HEK293 (cell line): ENCODE measurements at regions not wholly inside any gene's neighbourhood (a gene's known extent, or its start where the extent isn't known, plus 50 kb on each side); places are given as distances from the start of the nearest gene placed in this dataset.

Source experiments
- CTCF ChIA-PET: fragments of 350-600 bp; formaldehyde crosslinking; extraction: SDS; loops from one replicate; lab custom pipeline; 2021; ENCODE audit warnings: antibody characterized with exemption; lab: Yijun Ruan, JAX
- POLR2A ChIA-PET: fragments of 300-600 bp; formaldehyde crosslinking; extraction: SDS; loops from one replicate; lab custom pipeline; 2020; ENCODE audit warnings: antibody characterized with exemption, inconsistent platforms; lab: Yijun Ruan, JAX
- H3K27ac ChIP-seq: fragments of 200-500 bp; sonication (Bioruptor generic); 2 replicates; pipeline ENCODE4 v1.5.1; 2014; ENCODE audit warnings: low read depth, low read length, control low read depth, inconsistent platforms; ENCODE audit errors: extremely low read depth
- H3K36me3 ChIP-seq, 2 experiments: fragments of 200-500 bp in 1 of 2; sonication (Bioruptor generic) in 1 of 2; 1 replicate in 1 of 2; 2 replicates in 1 of 2; pipeline ENCODE4 v1.5.1; 2014 to 2017; ENCODE audit warnings: inconsistent platforms in 2 of 2, low read length in 2 of 2; ENCODE audit not compliant: control insufficient read depth in 2 of 2, insufficient read depth in 1 of 2
- H3K4me1 ChIP-seq: fragments of 200-500 bp; sonication (Bioruptor generic); 2 replicates; pipeline ENCODE4 v1.5.1; 2014; ENCODE audit warnings: mild to moderate bottlenecking, low read length, inconsistent platforms; ENCODE audit not compliant: control insufficient read depth, insufficient read depth
- H3K4me3 ChIP-seq: 2 replicates; pipeline ENCODE4 v1.5.1; 2011; ENCODE audit warnings: low read depth, mild to moderate bottlenecking, control low read depth, low read length, moderate library complexity
- H3K9me3 ChIP-seq: fragments of 200-500 bp; sonication (Bioruptor generic); 2 replicates; pipeline ENCODE4 v1.5.1; 2014; ENCODE audit warnings: low read depth, low read length, inconsistent platforms; ENCODE audit not compliant: control insufficient read depth, insufficient read depth
- GLI2 ChIP-seq: fragments of 450-650 bp; formaldehyde crosslinking; IDR thresholded peaks from 2 replicates; pipeline ENCODE4; 2017; ENCODE audit warnings: missing biosample characterization, missing genetic modification characterization, low read depth, borderline replicate concordance
- MEIS1 ChIP-seq: sonication (generic); formaldehyde crosslinking; IDR thresholded peaks from 2 replicates; pipeline ENCODE4 v1.8.1; 2022; ENCODE audit warnings: missing genetic modification reagents, mild to moderate bottlenecking, borderline replicate concordance
- MZF1 ChIP-seq: fragments of 450-650 bp; formaldehyde crosslinking; IDR thresholded peaks from 2 replicates; pipeline ENCODE4 v1.5.1; 2017; ENCODE audit warnings: missing biosample characterization, missing genetic modification characterization, borderline replicate concordance
- SCRT1 ChIP-seq: fragments of 450-650 bp; formaldehyde crosslinking; IDR thresholded peaks from 2 replicates; pipeline ENCODE4 v1.5.1; 2016; ENCODE audit warnings: missing biosample characterization, missing genetic modification characterization, borderline replicate concordance
- ZNF121 ChIP-seq: fragments of 450-650 bp; formaldehyde crosslinking; IDR thresholded peaks from 2 replicates; pipeline ENCODE4 v1.5.1; 2016; ENCODE audit warnings: missing biosample characterization, missing genetic modification characterization
- ZNF146 ChIP-seq: fragments of 450-650 bp; formaldehyde crosslinking; IDR thresholded peaks from 2 replicates; pipeline ENCODE4 v1.5.1; 2016; ENCODE audit warnings: missing biosample characterization, missing genetic modification characterization
- ZNF2 ChIP-seq: fragments of 450-650 bp; formaldehyde crosslinking; IDR thresholded peaks from 2 replicates; pipeline ENCODE4 v1.5.1; 2016; ENCODE audit warnings: missing biosample characterization, missing genetic modification characterization
- ZNF274 ChIP-seq, 2 experiments: fragments of 200-500 bp in 1 of 2; fragments of 450-650 bp in 1 of 2; sonication (Bioruptor generic) in 1 of 2; formaldehyde crosslinking in 1 of 2; IDR thresholded peaks; 2 replicates each; pipeline versions ENCODE4 v1.5.1 to v1.6.1; 2014 to 2016; ENCODE audit warnings: borderline replicate concordance in 1 of 2, inconsistent platforms in 1 of 2, low read length in 1 of 2, missing biosample characterization in 1 of 2, missing genetic modification characterization in 1 of 2
- ZNF514 ChIP-seq: fragments of 450-650 bp; formaldehyde crosslinking; IDR thresholded peaks from 2 replicates; pipeline ENCODE4 v1.5.1; 2016; ENCODE audit warnings: missing biosample characterization, missing genetic modification characterization
- ZNF555 ChIP-seq: fragments of 450-650 bp; formaldehyde crosslinking; conservative IDR thresholded peaks from 2 replicates; pipeline ENCODE4 v1.5.1; 2017; ENCODE audit warnings: missing biosample characterization, mild to moderate bottlenecking, missing genetic modification characterization, inconsistent platforms
- ZNF600 ChIP-seq: fragments of 450-650 bp; formaldehyde crosslinking; IDR thresholded peaks from 2 replicates; pipeline ENCODE4 v1.5.1; 2016; ENCODE audit warnings: missing biosample characterization, missing genetic modification characterization
- ZNF623 ChIP-seq: fragments of 450-650 bp; formaldehyde crosslinking; IDR thresholded peaks from 2 replicates; pipeline ENCODE4 v1.5.1; 2016; ENCODE audit warnings: missing biosample characterization, missing genetic modification characterization
- ZNF624 ChIP-seq: fragments of 450-650 bp; formaldehyde crosslinking; IDR thresholded peaks from 2 replicates; pipeline ENCODE4 v1.5.1; 2017; ENCODE audit warnings: missing biosample characterization, missing genetic modification characterization
- TF ChIP-seq, protein P1 (sequence below): fragments of 450-650 bp; formaldehyde crosslinking; IDR thresholded peaks from 2 replicates; pipeline ENCODE4; 2016; ENCODE audit warnings: missing biosample characterization, missing genetic modification characterization
- TF ChIP-seq, protein P2 (sequence below): fragments of 450-650 bp; formaldehyde crosslinking; IDR thresholded peaks from 2 replicates; pipeline ENCODE4 v1.5.1; 2016; ENCODE audit warnings: missing biosample characterization, missing genetic modification characterization, borderline replicate concordance
- TF ChIP-seq, protein P3 (sequence below): fragments of 450-650 bp; formaldehyde crosslinking; IDR thresholded peaks from 2 replicates; pipeline ENCODE4 v1.5.1; 2017; ENCODE audit warnings: missing biosample characterization, missing genetic modification characterization
- TF ChIP-seq, protein P4 (sequence below): fragments of 450-650 bp; formaldehyde crosslinking; IDR thresholded peaks from 2 replicates; pipeline ENCODE4 v1.5.1; 2016; ENCODE audit warnings: missing biosample characterization, missing genetic modification characterization
- TF ChIP-seq, protein P5 (sequence below): fragments of 450-650 bp; formaldehyde crosslinking; IDR thresholded peaks from 2 replicates; pipeline ENCODE4 v1.5.1; 2016; ENCODE audit warnings: missing biosample characterization, missing genetic modification characterization, low read depth
- TF ChIP-seq, protein P6 (sequence below): fragments of 450-650 bp; formaldehyde crosslinking; IDR thresholded peaks from 2 replicates; pipeline ENCODE4 v1.5.1; 2016; ENCODE audit warnings: missing biosample characterization, missing genetic modification characterization
- TF ChIP-seq, protein P7 (sequence below): fragments of 450-650 bp; formaldehyde crosslinking; IDR thresholded peaks from 2 replicates; pipeline ENCODE4 v1.5.1; 2016; ENCODE audit warnings: missing biosample characterization, missing genetic modification characterization

DNA sequence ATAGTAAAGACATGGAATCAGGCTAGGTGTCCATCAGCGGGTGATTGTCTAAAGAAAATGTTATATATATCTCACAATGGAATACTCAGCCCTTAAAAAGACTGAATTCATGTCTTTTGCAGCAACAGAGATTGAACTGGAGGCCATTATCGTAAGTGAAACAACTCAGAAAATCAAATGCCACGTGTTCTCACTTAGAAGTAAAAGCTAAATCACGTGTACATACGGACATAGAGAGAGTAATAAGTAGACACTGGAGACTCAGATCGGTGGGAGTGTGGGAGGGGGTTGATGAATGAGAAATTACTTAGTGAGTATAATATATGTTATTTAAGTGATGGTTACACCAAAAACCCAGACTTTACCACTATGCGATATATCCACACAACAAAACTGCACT, 266.3 kb upstream of the PPFIA2 start:
- Histone ChIP-seq H3K27ac (no peak overlapping the region), H3K4me3 (no peak overlapping the region), H3K36me3 (no peaks in the 10 kb centered on the region), H3K4me1 (no peaks in the 10 kb centered on the region), H3K9me3 (no peaks in the 10 kb centered on the region)
- CTCF ChIA-PET: no interaction called here
- TF ChIP-seq GLI2 (tag by site-specific recombination): no peak
- TF ChIP-seq, protein P1, sequence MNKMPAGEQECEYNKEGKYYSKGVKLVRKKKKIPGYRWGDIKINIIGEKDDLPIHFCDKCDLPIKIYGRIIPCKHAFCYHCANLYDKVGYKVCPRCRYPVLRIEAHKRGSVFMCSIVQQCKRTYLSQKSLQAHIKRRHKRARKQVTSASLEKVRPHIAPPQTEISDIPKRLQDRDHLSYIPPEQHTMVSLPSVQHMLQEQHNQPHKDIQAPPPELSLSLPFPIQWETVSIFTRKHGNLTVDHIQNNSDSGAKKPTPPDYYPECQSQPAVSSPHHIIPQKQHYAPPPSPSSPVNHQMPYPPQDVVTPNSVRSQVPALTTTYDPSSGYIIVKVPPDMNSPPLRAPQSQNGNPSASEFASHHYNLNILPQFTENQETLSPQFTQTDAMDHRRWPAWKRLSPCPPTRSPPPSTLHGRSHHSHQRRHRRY (tag by site-specific recombination): no peak
- TF ChIP-seq ZNF2: no peak
- TF ChIP-seq, protein P2, sequence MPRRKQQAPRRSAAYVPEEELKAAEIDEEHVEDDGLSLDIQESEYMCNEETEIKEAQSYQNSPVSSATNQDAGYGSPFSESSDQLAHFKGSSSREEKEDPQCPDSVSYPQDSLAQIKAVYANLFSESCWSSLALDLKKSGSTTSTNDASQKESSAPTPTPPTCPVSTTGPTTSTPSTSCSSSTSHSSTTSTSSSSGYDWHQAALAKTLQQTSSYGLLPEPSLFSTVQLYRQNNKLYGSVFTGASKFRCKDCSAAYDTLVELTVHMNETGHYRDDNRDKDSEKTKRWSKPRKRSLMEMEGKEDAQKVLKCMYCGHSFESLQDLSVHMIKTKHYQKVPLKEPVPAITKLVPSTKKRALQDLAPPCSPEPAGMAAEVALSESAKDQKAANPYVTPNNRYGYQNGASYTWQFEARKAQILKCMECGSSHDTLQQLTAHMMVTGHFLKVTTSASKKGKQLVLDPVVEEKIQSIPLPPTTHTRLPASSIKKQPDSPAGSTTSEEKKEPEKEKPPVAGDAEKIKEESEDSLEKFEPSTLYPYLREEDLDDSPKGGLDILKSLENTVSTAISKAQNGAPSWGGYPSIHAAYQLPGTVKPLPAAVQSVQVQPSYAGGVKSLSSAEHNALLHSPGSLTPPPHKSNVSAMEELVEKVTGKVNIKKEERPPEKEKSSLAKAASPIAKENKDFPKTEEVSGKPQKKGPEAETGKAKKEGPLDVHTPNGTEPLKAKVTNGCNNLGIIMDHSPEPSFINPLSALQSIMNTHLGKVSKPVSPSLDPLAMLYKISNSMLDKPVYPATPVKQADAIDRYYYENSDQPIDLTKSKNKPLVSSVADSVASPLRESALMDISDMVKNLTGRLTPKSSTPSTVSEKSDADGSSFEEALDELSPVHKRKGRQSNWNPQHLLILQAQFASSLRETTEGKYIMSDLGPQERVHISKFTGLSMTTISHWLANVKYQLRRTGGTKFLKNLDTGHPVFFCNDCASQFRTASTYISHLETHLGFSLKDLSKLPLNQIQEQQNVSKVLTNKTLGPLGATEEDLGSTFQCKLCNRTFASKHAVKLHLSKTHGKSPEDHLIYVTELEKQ (tag by site-specific recombination): no peak
- TF ChIP-seq ZNF623 (tag by site-specific recombination): no peak
- no peak for TF ChIP-seq ZNF514 (tag by site-specific recombination)
- TF ChIP-seq, protein P3, sequence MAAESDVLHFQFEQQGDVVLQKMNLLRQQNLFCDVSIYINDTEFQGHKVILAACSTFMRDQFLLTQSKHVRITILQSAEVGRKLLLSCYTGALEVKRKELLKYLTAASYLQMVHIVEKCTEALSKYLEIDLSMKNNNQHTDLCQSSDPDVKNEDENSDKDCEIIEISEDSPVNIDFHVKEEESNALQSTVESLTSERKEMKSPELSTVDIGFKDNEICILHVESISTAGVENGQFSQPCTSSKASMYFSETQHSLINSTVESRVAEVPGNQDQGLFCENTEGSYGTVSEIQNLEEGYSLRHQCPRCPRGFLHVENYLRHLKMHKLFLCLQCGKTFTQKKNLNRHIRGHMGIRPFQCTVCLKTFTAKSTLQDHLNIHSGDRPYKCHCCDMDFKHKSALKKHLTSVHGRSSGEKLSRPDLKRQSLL (tag by site-specific recombination): no peak
- TF ChIP-seq ZNF274 (IDR thresholded peaks at IDR 0.05; ENCODE audit: low read length): no peak
- no peak for TF ChIP-seq ZNF274 (tag by site-specific recombination; IDR thresholded peaks at IDR 0.05; ENCODE audit: borderline replicate concordance)
- TF ChIP-seq, protein P4, sequence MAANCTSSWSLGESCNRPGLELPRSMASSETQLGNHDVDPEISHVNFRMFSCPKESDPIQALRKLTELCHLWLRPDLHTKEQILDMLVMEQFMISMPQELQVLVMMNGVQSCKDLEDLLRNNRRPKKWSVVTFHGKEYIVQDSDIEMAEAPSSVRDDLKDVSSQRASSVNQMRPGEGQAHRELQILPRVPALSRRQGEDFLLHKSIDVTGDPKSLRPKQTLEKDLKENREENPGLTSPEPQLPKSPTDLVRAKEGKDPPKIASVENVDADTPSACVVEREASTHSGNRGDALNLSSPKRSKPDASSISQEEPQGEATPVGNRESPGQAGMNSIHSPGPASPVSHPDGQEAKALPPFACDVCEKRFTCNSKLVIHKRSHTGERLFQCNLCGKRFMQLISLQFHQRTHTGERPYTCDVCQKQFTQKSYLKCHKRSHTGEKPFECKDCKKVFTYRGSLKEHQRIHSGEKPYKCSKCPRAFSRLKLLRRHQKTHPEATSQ (tag by site-specific recombination): no peak
- TF ChIP-seq MZF1 (tag by site-specific recombination): no peak
- TF ChIP-seq, protein P5, sequence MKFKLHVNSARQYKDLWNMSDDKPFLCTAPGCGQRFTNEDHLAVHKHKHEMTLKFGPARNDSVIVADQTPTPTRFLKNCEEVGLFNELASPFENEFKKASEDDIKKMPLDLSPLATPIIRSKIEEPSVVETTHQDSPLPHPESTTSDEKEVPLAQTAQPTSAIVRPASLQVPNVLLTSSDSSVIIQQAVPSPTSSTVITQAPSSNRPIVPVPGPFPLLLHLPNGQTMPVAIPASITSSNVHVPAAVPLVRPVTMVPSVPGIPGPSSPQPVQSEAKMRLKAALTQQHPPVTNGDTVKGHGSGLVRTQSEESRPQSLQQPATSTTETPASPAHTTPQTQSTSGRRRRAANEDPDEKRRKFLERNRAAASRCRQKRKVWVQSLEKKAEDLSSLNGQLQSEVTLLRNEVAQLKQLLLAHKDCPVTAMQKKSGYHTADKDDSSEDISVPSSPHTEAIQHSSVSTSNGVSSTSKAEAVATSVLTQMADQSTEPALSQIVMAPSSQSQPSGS (tag by site-specific recombination): no peak
- no peak for TF ChIP-seq ZNF624 (tag by site-specific recombination)
- no peak for TF ChIP-seq ZNF600
- TF ChIP-seq, protein P6, sequence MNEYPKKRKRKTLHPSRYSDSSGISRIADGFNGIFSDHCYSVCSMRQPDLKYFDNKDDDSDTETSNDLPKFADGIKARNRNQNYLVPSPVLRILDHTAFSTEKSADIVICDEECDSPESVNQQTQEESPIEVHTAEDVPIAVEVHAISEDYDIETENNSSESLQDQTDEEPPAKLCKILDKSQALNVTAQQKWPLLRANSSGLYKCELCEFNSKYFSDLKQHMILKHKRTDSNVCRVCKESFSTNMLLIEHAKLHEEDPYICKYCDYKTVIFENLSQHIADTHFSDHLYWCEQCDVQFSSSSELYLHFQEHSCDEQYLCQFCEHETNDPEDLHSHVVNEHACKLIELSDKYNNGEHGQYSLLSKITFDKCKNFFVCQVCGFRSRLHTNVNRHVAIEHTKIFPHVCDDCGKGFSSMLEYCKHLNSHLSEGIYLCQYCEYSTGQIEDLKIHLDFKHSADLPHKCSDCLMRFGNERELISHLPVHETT: no peak
- no peak for TF ChIP-seq ZNF121
- TF ChIP-seq, protein P7, sequence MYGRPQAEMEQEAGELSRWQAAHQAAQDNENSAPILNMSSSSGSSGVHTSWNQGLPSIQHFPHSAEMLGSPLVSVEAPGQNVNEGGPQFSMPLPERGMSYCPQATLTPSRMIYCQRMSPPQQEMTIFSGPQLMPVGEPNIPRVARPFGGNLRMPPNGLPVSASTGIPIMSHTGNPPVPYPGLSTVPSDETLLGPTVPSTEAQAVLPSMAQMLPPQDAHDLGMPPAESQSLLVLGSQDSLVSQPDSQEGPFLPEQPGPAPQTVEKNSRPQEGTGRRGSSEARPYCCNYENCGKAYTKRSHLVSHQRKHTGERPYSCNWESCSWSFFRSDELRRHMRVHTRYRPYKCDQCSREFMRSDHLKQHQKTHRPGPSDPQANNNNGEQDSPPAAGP (tag by site-specific recombination): no peak
- TF ChIP-seq ZNF146 (tag by site-specific recombination): no peak
- no peak for TF ChIP-seq ZNF555 (tag by site-specific recombination)
- TF ChIP-seq SCRT1 (tag by site-specific recombination): no peak
- TF ChIP-seq MEIS1 (CRISPR knock-in tag): no peak
- POLR2A ChIA-PET: no interaction called here
